SH-SY5Y (cell line): ENCODE measurements at regions not wholly inside any gene's neighbourhood (a gene's known extent, or its start where the extent isn't known, plus 50 kb on each side); places are given as distances from the start of the nearest gene placed in this dataset.

ENCODE experiments used
- GATA2 ChIP-seq: IDR thresholded peaks from 2 replicates; pipeline ENCODE4 v1.6.1; 2011; ENCODE audit warnings: mild to moderate bottlenecking, low read depth, low read length
- GATA3 ChIP-seq: IDR thresholded peaks from 2 replicates; pipeline ENCODE4 v1.6.1; 2011; ENCODE audit warnings: low read depth, mild to moderate bottlenecking, low read length, moderate library complexity

- TF ChIP-seq GATA3, result no peak
- TF ChIP-seq GATA2, result no peak
These were observed 188.6 kb upstream of the SH3BP4 start for GRCh38 chr2:234763002-234763873.
